Esophagus squamous epithelium (tissue), 4 donors: ENCODE measurements at regions not wholly inside any gene's neighbourhood (a gene's known extent, or its start where the extent isn't known, plus 50 kb on each side); places are given as distances from the start of the nearest gene placed in this dataset.

Source experiments
- POLR2A ChIP-seq, 4 donors: fragments of 450-650 bp; IDR thresholded peaks; one replicate each; pipeline ENCODE4 v1.6.1; 2017; ENCODE audit warnings: antibody characterized with exemption in 4 of 4, mild to moderate bottlenecking in 4 of 4, moderate library complexity in 3 of 4
- TF ChIP-seq, protein P1 (sequence below), 6 experiments: fragments of 450-650 bp in 4 of 6; fragments of 200-600 bp in 2 of 6; sonication (generic) in 2 of 6; IDR thresholded peaks; one replicate each; pipeline ENCODE4 v1.5.1; 2016 to 2019; ENCODE audit warnings: antibody characterized with exemption in 6 of 6, mild to moderate bottlenecking in 4 of 6, moderate library complexity in 4 of 6

- TF ChIP-seq, protein P1, sequence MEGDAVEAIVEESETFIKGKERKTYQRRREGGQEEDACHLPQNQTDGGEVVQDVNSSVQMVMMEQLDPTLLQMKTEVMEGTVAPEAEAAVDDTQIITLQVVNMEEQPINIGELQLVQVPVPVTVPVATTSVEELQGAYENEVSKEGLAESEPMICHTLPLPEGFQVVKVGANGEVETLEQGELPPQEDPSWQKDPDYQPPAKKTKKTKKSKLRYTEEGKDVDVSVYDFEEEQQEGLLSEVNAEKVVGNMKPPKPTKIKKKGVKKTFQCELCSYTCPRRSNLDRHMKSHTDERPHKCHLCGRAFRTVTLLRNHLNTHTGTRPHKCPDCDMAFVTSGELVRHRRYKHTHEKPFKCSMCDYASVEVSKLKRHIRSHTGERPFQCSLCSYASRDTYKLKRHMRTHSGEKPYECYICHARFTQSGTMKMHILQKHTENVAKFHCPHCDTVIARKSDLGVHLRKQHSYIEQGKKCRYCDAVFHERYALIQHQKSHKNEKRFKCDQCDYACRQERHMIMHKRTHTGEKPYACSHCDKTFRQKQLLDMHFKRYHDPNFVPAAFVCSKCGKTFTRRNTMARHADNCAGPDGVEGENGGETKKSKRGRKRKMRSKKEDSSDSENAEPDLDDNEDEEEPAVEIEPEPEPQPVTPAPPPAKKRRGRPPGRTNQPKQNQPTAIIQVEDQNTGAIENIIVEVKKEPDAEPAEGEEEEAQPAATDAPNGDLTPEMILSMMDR (IDR thresholded peaks at IDR 0.05): no peak
- TF ChIP-seq POLR2A (IDR thresholded peaks at IDR 0.05): no peak
Observed at GRCh38 chr4:187063251-187063650, 339.6 kb upstream of the FAT1 start.
